Lower leg skin (tissue), 3 donors: ENCODE measurements at regions not wholly inside any gene's neighbourhood (a gene's known extent, or its start where the extent isn't known, plus 50 kb on each side); places are given as distances from the start of the nearest gene placed in this dataset.

Experiments used
- CTCF ChIP-seq, 3 donors: fragments of 450-650 bp; IDR thresholded peaks; one replicate each; pipeline ENCODE4 v1.5.1; 2016; ENCODE audit warnings: antibody characterized with exemption in 3 of 3, mild to moderate bottlenecking in 3 of 3, moderate library complexity in 2 of 3
- POLR2A ChIP-seq, 2 donors: fragments of 450-650 bp; IDR thresholded peaks; one replicate each; pipeline ENCODE4 v1.6.1; 2016 to 2017; ENCODE audit warnings: antibody characterized with exemption in 2 of 2, mild to moderate bottlenecking in 1 of 2, moderate library complexity in 1 of 2

- TF ChIP-seq CTCF (IDR thresholded peaks at IDR 0.05) (no peak), POLR2A (IDR thresholded peaks at IDR 0.05) (no peak)
These were observed 169.1 kb upstream of the CDH18 start for GRCh38 chr5:20157089-20157488.
